Vagina (tissue), 2 donors: ENCODE measurements at regions not wholly inside any gene's neighbourhood (a gene's known extent, or its start where the extent isn't known, plus 50 kb on each side); places are given as distances from the start of the nearest gene placed in this dataset.

Source experiments
- DNase-seq, 2 donors: peaks; one replicate each; pipeline ENCODE4 v3.0.0-alpha.2; 2017; ENCODE audit errors: extremely low spot score in 2 of 2
- H3K27ac ChIP-seq: fragments of 200-600 bp; sonication (generic); one replicate; pipeline ENCODE4 v1.5.1; 2019
- H3K27me3 ChIP-seq: fragments of 200-600 bp; sonication (generic); one replicate; pipeline ENCODE4 v1.5.1; 2019
- H3K36me3 ChIP-seq, 2 donors: fragments of 200-600 bp; sonication (generic); one replicate each; pipeline ENCODE4 v1.5.1; 2017 to 2019
- H3K4me1 ChIP-seq: fragments of 200-600 bp; sonication (generic); one replicate; pipeline ENCODE4 v1.5.1; 2019
- H3K4me3 ChIP-seq, 2 donors: fragments of 200-600 bp; sonication (generic); 1 replicate in 1 of 2; 2 replicates in 1 of 2; pipeline ENCODE4 v1.5.1; 2016 to 2019
- H3K9me3 ChIP-seq: fragments of 200-600 bp; sonication (generic); one replicate; pipeline ENCODE4 v1.5.1; 2019
- CTCF ChIP-seq, 3 experiments: fragments of 450-650 bp in 2 of 3; fragments of 200-600 bp in 1 of 3; sonication (generic) in 1 of 3; IDR thresholded peaks; one replicate each; pipeline ENCODE4 v1.5.1; 2017 to 2019; ENCODE audit warnings: antibody characterized with exemption in 3 of 3, mild to moderate bottlenecking in 2 of 3, moderate library complexity in 2 of 3
- POLR2A ChIP-seq, 2 donors: fragments of 450-650 bp; IDR thresholded peaks; one replicate each; pipeline ENCODE4 v1.6.1; 2017; ENCODE audit warnings: antibody characterized with exemption in 2 of 2, mild to moderate bottlenecking in 2 of 2, moderate library complexity in 2 of 2
- POLR2AphosphoS5 ChIP-seq, 2 donors: sonication (generic); formaldehyde crosslinking; IDR thresholded peaks; one replicate each; pipeline ENCODE4 v1.9.0; 2017; ENCODE audit warnings: antibody characterized with exemption in 2 of 2, mild to moderate bottlenecking in 2 of 2, low read depth in 1 of 2; ENCODE audit not compliant: insufficient read depth in 1 of 2
- intact Hi-C: fragments of 100-400 bp; cut with DNase I; formaldehyde crosslinking; loops from one replicate; pipeline ENCODE4 v1.15.1; 2023

DNA sequence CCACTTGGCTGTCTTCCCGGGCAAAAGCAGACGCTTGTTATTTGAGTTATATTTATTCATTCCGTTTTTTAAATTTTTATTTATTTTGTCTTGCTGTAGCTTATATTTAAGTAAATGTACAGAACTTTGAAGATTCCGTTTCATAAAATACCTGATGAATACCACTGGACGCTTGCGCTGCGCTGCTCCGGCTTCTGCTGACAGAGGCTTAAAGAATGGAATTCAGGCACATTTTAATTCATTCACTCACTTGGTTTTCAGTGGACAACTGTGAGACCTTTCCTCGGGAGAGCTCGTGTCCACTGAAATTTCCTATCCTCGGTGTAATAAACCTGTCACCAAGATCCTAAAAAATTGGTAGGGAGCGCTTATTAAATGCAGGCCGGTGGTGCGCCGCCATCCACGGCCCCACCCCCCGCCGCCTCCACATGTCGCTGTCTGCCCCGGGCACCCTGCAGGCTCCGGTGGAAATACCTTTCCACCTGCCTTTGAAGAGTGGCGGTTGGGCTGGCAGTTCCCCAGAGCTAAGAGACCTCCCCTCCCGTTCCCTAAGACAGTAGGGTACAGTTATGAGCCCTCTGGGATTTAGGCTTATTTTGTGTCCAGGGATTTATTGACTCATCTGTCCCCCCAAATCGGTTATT lies 62.5 kb upstream of the UBE2E1 start:
- peaks cover 13% of the 10 kb centered on the region for H3K4me1 ChIP-seq

GRCh38 chr3:23746441-23746840 lies 59.3 kb upstream of the UBE2E1 start:
- DNase-seq, result no peak
- no peak overlapping the region for H3K4me3 ChIP-seq
- no peaks in the 10 kb centered on the region for H3K9me3 ChIP-seq
- no peak for TF ChIP-seq CTCF (IDR thresholded peaks at IDR 0.05)
- TF ChIP-seq POLR2AphosphoS5 (IDR thresholded peaks at IDR 0.05; ENCODE audit: insufficient read depth in 1 of 2, low read depth in 1 of 2), result no peak
- TF ChIP-seq POLR2A (IDR thresholded peaks at IDR 0.05), result no peak
- H3K27ac ChIP-seq, result no peak overlapping the region
- H3K36me3 ChIP-seq, result no peaks in the 10 kb centered on the region
- peaks cover 9% of the 10 kb centered on the region for H3K4me1 ChIP-seq
- no peaks in the 10 kb centered on the region for H3K27me3 ChIP-seq
- intact Hi-C loops, result no loop called here

More for the DNA sequence above, 62.5 kb upstream of the UBE2E1 start:
- Histone ChIP-seq H3K27me3 (no peaks in the 10 kb centered on the region), H3K9me3 (no peaks in the 10 kb centered on the region), H3K27ac (no peak overlapping the region), H3K4me3 (no peak overlapping the region), H3K36me3 (no peaks in the 10 kb centered on the region)
- no peak for DNase-seq
- TF ChIP-seq POLR2AphosphoS5 (IDR thresholded peaks at IDR 0.05; ENCODE audit: insufficient read depth in 1 of 2, low read depth in 1 of 2), result no peak
- TF ChIP-seq CTCF (IDR thresholded peaks at IDR 0.05), result no peak
- TF ChIP-seq POLR2A (IDR thresholded peaks at IDR 0.05), result no peak
- intact Hi-C loops, result no loop called here

- TF ChIP-seq POLR2AphosphoS5 (IDR thresholded peaks at IDR 0.05; ENCODE audit: insufficient read depth in 1 of 2, low read depth in 1 of 2) (no peak), POLR2A (IDR thresholded peaks at IDR 0.05) (no peak), CTCF (IDR thresholded peaks at IDR 0.05) (no peak)
- DNase-seq, result no peak
- intact Hi-C loops, result loop anchor here (2.0 kb wide), 1 partner anchor 59 kb away; no protein-coding TSS in a partner anchor
- no peaks in the 10 kb centered on the region for H3K27me3 ChIP-seq
- no peaks in the 10 kb centered on the region for H3K36me3 ChIP-seq
- H3K4me1 ChIP-seq, result peaks cover 10% of the 10 kb centered on the region
- no peak overlapping the region for H3K4me3 ChIP-seq
- no peak overlapping the region for H3K27ac ChIP-seq
- no peaks in the 10 kb centered on the region for H3K9me3 ChIP-seq
These were observed 57.9 kb upstream of the UBE2E1 start for GRCh38 chr3:23747841-23748240.

GRCh38 chr3:23748398-23749110 lies 57.2 kb upstream of the UBE2E1 start:
- peaks cover 10% of the 10 kb centered on the region for H3K4me1 ChIP-seq
- H3K27ac ChIP-seq, result no peak overlapping the region
- no peak for TF ChIP-seq POLR2AphosphoS5 (IDR thresholded peaks at IDR 0.05; ENCODE audit: insufficient read depth in 1 of 2, low read depth in 1 of 2)
- no peak for TF ChIP-seq CTCF (IDR thresholded peaks at IDR 0.05)
- TF ChIP-seq POLR2A (IDR thresholded peaks at IDR 0.05), result no peak
- no peaks in the 10 kb centered on the region for H3K9me3 ChIP-seq
- intact Hi-C loops, result loop anchor here (2.0 kb wide), 1 partner anchor 58 kb away; no protein-coding TSS in a partner anchor
- H3K4me3 ChIP-seq, result no peak overlapping the region
- no peak for DNase-seq
- H3K36me3 ChIP-seq, result no peaks in the 10 kb centered on the region
- H3K27me3 ChIP-seq, result no peaks in the 10 kb centered on the region

DNA sequence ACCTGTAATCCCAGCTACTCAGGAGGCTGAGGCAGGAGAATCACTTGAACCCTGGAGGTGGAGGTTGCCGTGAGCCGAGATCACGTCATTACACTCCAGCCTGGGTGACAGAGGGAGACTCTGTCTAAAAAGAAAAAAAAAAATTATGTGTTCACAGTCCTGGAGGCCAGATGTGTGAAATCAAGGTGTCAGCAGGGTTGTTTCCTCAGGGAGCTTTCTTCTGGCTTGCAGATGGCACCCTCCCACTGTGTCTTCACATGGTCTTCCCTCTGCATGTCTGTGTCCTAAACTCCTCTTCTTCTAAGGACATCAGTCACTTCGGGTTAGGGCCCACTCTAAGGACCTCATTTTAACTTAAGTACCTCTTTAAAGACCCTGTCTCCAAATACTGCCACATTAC lies 56.1 kb upstream of the UBE2E1 start:
- no peaks in the 10 kb centered on the region for H3K9me3 ChIP-seq
- no peak overlapping the region for H3K4me3 ChIP-seq
- TF ChIP-seq POLR2A (IDR thresholded peaks at IDR 0.05) (no peak), CTCF (IDR thresholded peaks at IDR 0.05) (no peak), POLR2AphosphoS5 (IDR thresholded peaks at IDR 0.05; ENCODE audit: insufficient read depth in 1 of 2, low read depth in 1 of 2) (no peak)
- no peak for DNase-seq
- no peak overlapping the region for H3K27ac ChIP-seq
- no peaks in the 10 kb centered on the region for H3K27me3 ChIP-seq
- no peaks in the 10 kb centered on the region for H3K36me3 ChIP-seq
- peaks cover 10% of the 10 kb centered on the region for H3K4me1 ChIP-seq
- intact Hi-C loops, result loop anchor here (2.0 kb wide), 1 partner anchor 57 kb away; no protein-coding TSS in a partner anchor
